ACC112 (cell line): ENCODE measurements at regions not wholly inside any gene's neighbourhood (a gene's known extent, or its start where the extent isn't known, plus 50 kb on each side); places are given as distances from the start of the nearest gene placed in this dataset.

Experiments
- H2AFZ ChIP-seq: fragments of 200-600 bp; sonication (generic); one replicate; pipeline ENCODE4 v1.6.0; 2017; ENCODE audit warnings: antibody characterized with exemption, low read length; ENCODE audit not compliant: unreplicated experiment
- H3K27ac ChIP-seq: fragments of 200-600 bp; sonication (generic); 2 replicates; pipeline ENCODE4 v1.5.1; 2014; ENCODE audit warnings: low read depth, mild to moderate bottlenecking, antibody characterized with exemption, low read length, moderate library complexity
- H3K27me3 ChIP-seq: fragments of 200-600 bp; sonication (generic); 2 replicates; pipeline ENCODE4 v1.6.1; 2014; ENCODE audit warnings: mild to moderate bottlenecking, antibody characterized with exemption, low read length, moderate library complexity, mixed read lengths; ENCODE audit not compliant: insufficient read depth
- H3K36me3 ChIP-seq: fragments of 200-600 bp; sonication (generic); 2 replicates; pipeline ENCODE4 v1.6.1; 2016; ENCODE audit warnings: mild to moderate bottlenecking, antibody characterized with exemption, low read length, moderate library complexity, mixed read lengths; ENCODE audit not compliant: insufficient read depth
- H3K4me1 ChIP-seq: fragments of 200-600 bp; sonication (generic); one replicate; pipeline ENCODE4 v1.6.1; 2016; ENCODE audit warnings: low read length, mixed read lengths; ENCODE audit not compliant: insufficient read depth, unreplicated experiment, control insufficient read depth
- H3K4me3 ChIP-seq: fragments of 200-600 bp; sonication (generic); 2 replicates; pipeline ENCODE4 v1.5.1; 2014; ENCODE audit warnings: mild to moderate bottlenecking, low read depth, low read length
- H3K79me2 ChIP-seq: fragments of 200-600 bp; sonication (generic); one replicate; pipeline ENCODE4 v1.6.0; 2016; ENCODE audit warnings: low read length; ENCODE audit not compliant: control insufficient read depth, unreplicated experiment, insufficient read depth

DNA sequence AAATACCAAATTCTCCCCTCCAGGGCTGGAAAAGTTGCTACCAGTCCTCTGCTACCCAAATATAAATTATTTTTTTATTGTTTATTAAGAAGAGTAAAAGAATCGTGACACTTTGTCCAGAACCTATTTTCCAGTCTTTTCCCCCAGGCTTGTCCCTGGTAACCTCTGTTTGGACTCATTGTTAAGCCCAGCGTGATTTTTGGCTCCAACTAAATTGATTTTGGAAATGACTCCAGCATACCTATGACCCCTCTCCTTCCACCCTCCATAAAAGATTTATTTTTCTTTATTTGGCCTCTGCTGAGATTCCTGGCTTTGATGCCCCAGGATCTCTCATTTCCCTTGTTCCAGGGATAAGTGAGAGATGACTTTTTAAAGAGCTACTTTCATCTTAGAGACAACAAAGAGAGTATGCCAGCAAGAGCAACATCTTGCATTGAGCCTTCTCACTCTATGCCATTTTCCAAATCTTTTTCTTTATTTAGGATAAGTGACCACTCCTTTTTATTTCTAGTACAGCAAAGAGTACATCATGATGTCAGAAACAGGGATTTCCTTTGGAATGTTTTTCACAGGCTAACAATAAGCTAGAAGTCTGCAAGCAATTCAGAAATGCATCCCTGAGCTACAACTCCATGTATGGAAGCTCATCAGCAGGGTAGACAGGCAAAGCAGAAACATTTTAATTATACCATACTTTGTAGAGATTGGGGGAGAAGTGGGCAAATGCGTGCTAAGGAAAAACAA, 75.8 kb downstream of the DAD1 start:
- no peaks in the 10 kb centered on the region for H3K36me3 ChIP-seq
- H3K79me2 ChIP-seq = no peaks in the 10 kb centered on the region
- no peaks in the 10 kb centered on the region for H3K4me1 ChIP-seq
- no peak overlapping the region for H2AFZ ChIP-seq
- H3K27ac ChIP-seq = no peak overlapping the region
- no peak overlapping the region for H3K4me3 ChIP-seq
- H3K27me3 ChIP-seq = peaks cover 37% of the 10 kb centered on the region

DNA sequence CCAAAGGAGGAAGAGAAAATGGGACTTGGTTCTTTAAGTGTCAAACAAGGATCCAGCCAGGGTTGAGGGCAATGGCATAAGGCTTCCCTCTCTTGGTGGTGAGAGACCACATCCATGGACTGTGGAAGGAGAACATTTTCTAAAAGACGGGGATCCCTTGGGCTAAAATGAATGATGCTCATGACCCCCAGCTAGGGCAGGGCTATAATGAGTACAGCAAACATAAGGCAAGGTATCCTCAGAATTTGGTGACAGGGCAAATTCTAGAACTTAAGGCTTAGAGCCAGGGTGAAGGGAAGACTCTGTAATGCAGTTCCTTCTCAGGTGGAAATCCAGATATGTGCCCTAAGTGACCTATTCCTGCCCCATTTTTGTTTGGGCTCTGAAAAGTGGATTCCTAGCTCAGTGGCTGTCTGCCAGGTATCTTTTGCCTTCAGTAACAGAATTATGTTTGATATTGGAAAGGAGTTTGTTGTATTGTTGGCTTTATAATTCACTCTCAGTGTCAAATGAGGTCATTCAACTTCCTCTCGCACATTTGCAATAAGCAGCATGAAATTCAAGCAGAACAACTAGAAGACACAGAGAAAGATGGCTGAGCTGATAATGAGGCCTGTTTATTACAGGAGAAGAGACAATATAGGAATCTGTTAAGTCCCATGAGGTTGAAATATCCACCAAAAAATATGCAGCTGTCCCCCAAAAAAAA, 76.8 kb downstream of the DAD1 start:
- Histone ChIP-seq H2AFZ (no peak overlapping the region), H3K27me3 (peaks cover 30% of the 10 kb centered on the region), H3K27ac (no peak overlapping the region), H3K79me2 (no peaks in the 10 kb centered on the region), H3K4me1 (no peaks in the 10 kb centered on the region), H3K36me3 (no peaks in the 10 kb centered on the region), H3K4me3 (no peak overlapping the region)

GRCh38 chr14:22510527-22511110, 78.4 kb downstream of the DAD1 start:
- Histone ChIP-seq H3K4me1 (no peaks in the 10 kb centered on the region), H3K4me3 (no peak overlapping the region), H2AFZ (no peak overlapping the region), H3K27ac (no peak overlapping the region), H3K79me2 (no peaks in the 10 kb centered on the region), H3K27me3 (peaks cover 36% of the 10 kb centered on the region), H3K36me3 (no peaks in the 10 kb centered on the region)

DNA sequence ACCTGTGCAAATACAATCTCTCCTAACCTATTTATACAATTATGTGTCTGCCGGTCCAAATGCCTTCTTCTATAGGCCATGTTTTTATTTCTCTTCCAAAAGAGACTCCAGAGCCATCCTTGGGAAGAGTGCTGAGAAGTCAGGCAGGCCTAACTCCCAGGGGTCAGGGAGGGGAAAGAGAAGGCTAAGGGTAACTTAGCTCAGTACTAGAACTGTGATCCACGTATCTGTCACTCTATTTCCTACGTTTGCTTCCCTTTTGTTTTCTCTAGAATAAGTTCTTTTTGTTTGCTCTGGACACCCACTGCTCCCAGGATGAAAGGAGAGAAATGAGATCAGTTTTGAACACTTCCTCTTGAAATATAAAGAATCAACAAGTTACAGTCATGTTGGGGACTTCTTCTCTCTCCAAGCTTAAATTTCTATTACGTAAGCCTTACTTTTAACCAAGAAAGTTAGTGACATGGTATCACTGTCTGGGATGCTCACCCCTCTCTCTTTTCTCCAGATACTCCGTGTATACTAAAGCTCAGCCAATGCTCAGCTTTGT, 79.2 kb downstream of the DAD1 start:
- no peaks in the 10 kb centered on the region for H3K36me3 ChIP-seq

GRCh38 chr14:22509036-22509709, 79.9 kb downstream of the DAD1 start:
- no peaks in the 10 kb centered on the region for H3K4me1 ChIP-seq
- H3K27me3 ChIP-seq = peaks cover 34% of the 10 kb centered on the region
- no peak overlapping the region for H3K27ac ChIP-seq
- no peak overlapping the region for H3K4me3 ChIP-seq
- no peaks in the 10 kb centered on the region for H3K36me3 ChIP-seq
- no peaks in the 10 kb centered on the region for H3K79me2 ChIP-seq
- H2AFZ ChIP-seq = no peak overlapping the region

More for the DNA sequence above, 79.2 kb downstream of the DAD1 start:
- Histone ChIP-seq H2AFZ (no peak overlapping the region), H3K27me3 (peaks cover 33% of the 10 kb centered on the region), H3K27ac (no peak overlapping the region), H3K4me1 (no peaks in the 10 kb centered on the region), H3K79me2 (no peaks in the 10 kb centered on the region), H3K4me3 (no peak overlapping the region)

DNA sequence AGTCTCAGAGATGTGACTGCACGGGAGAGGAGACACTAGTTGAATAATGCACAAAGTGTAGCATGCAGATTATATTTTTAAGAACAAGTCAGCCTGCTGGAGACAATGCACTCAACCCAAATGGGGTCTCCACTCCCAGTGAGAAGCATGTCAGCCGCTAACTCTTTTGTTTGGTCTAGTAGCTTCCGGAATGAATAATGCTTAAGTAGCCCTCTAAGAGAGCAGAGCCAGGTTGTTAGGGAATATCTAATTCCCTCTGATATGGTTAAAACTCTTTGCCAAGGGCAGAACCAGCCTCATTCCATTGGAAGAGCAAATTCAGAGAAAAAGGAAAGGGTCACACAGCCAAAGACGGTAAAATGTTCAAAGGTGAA, 80.4 kb downstream of the DAD1 start:
- Histone ChIP-seq H2AFZ (no peak overlapping the region), H3K4me3 (no peak overlapping the region), H3K4me1 (no peaks in the 10 kb centered on the region), H3K27me3 (peaks cover 40% of the 10 kb centered on the region), H3K36me3 (no peaks in the 10 kb centered on the region), H3K27ac (no peak overlapping the region), H3K79me2 (no peaks in the 10 kb centered on the region)

GRCh38 chr14:22508150-22508457, 80.9 kb downstream of the DAD1 start:
- no peak overlapping the region for H2AFZ ChIP-seq
- H3K27me3 ChIP-seq = peaks cover 45% of the 10 kb centered on the region
- H3K4me3 ChIP-seq = no peak overlapping the region
- no peaks in the 10 kb centered on the region for H3K36me3 ChIP-seq
- H3K79me2 ChIP-seq = no peaks in the 10 kb centered on the region
- no peak overlapping the region for H3K27ac ChIP-seq
- no peaks in the 10 kb centered on the region for H3K4me1 ChIP-seq

GRCh38 chr14:22506778-22507351, 82.2 kb downstream of the DAD1 start:
- Histone ChIP-seq H3K4me1 (no peaks in the 10 kb centered on the region), H3K36me3 (no peaks in the 10 kb centered on the region), H3K27me3 (peaks cover 56% of the 10 kb centered on the region), H3K79me2 (no peaks in the 10 kb centered on the region), H2AFZ (no peak overlapping the region), H3K27ac (no peak overlapping the region), H3K4me3 (no peak overlapping the region)

DNA sequence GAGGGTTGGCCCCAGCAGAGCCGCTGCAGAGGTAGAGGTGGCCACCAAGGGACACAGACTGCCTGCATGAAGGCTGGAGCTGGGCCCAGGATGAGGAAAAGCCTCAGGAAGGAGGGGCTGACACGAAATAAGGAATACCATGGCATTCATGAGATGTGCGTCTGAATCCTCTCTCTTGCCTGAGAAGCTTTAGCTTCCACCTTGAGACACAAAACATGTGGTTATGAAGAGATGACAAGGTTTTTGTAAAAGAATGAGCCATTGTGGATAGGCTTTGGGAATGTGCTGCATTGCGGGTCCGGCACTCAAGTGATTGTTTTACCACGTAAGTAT, 82.7 kb downstream of the DAD1 start:
- peaks cover 61% of the 10 kb centered on the region for H3K27me3 ChIP-seq
- H3K36me3 ChIP-seq = no peaks in the 10 kb centered on the region
- H3K27ac ChIP-seq = no peak overlapping the region
- no peak overlapping the region for H3K4me3 ChIP-seq
- no peaks in the 10 kb centered on the region for H3K4me1 ChIP-seq
- H3K79me2 ChIP-seq = no peaks in the 10 kb centered on the region
- H2AFZ ChIP-seq = no peak overlapping the region

GRCh38 chr14:22505697-22506377, 83.2 kb downstream of the DAD1 start:
- Histone ChIP-seq H3K36me3 (no peaks in the 10 kb centered on the region), H3K4me3 (no peak overlapping the region)

More at GRCh38 chr14:22505697-22506377, 83.2 kb downstream of the DAD1 start:
- Histone ChIP-seq H3K27me3 (peaks cover 66% of the 10 kb centered on the region), H3K27ac (no peak overlapping the region), H2AFZ (no peak overlapping the region), H3K4me1 (no peaks in the 10 kb centered on the region), H3K79me2 (no peaks in the 10 kb centered on the region)
